ENCODE measurements at regions not wholly inside any gene's neighbourhood (a gene's known extent, or its start where the extent isn't known, plus 50 kb on each side); places are given as distances from the start of the nearest gene placed in this dataset.

GRCh38 chr1:230563591-230563990 lies 78.7 kb upstream of the COG2 start:
- TF ChIP-seq SIN3A (IDR thresholded peaks at IDR 0.05; ENCODE audit: borderline replicate concordance, low read depth, low read length): no peak
- TF ChIP-seq ZBTB33 (IDR thresholded peaks at IDR 0.05; ENCODE audit: borderline replicate concordance, low read depth): no peak
- no peak for TF ChIP-seq RXRA (IDR thresholded peaks at IDR 0.05; ENCODE audit: borderline replicate concordance, low read depth)
